ENCODE measurements at regions not wholly inside any gene's neighbourhood (a gene's known extent, or its start where the extent isn't known, plus 50 kb on each side); places are given as distances from the start of the nearest gene placed in this dataset.

DNA sequence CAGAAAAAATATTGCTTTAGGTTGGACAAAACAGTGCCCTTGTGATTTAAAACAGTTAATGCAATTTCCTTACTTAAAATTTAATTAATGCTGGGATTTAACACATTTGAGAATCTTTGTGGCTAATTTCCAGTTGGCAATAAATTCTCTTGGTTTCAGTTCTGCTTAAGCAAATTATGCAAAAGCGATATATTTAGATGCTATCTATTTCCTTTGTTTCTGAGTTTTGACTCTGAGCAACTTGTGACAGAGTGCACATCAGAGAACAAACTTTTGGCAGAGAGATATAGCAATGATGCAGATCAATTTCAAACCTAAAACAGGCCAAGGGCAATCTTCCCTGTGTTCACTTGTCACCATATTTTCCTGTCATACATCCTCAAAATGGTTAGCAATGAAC, 933.6 kb upstream of the ZWINT start:
- no peak for TF ChIP-seq ZC3H10 (CRISPR knock-in tag; IDR thresholded peaks at IDR 0.05)
- TF ChIP-seq, protein P1, sequence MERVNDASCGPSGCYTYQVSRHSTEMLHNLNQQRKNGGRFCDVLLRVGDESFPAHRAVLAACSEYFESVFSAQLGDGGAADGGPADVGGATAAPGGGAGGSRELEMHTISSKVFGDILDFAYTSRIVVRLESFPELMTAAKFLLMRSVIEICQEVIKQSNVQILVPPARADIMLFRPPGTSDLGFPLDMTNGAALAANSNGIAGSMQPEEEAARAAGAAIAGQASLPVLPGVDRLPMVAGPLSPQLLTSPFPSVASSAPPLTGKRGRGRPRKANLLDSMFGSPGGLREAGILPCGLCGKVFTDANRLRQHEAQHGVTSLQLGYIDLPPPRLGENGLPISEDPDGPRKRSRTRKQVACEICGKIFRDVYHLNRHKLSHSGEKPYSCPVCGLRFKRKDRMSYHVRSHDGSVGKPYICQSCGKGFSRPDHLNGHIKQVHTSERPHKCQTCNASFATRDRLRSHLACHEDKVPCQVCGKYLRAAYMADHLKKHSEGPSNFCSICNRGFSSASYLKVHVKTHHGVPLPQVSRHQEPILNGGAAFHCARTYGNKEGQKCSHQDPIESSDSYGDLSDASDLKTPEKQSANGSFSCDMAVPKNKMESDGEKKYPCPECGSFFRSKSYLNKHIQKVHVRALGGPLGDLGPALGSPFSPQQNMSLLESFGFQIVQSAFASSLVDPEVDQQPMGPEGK (CRISPR knock-in tag; IDR thresholded peaks at IDR 0.05; ENCODE audit: borderline replicate concordance): no peak
- TF ChIP-seq ISL1 (CRISPR knock-in tag; IDR thresholded peaks at IDR 0.05): no peak
- no peak for TF ChIP-seq RARB (CRISPR knock-in tag; IDR thresholded peaks at IDR 0.05)
- no peak for TF ChIP-seq PPARA (CRISPR knock-in tag; IDR thresholded peaks at IDR 0.05; ENCODE audit: borderline replicate concordance)
- no peak for TF ChIP-seq OSR1 (CRISPR knock-in tag; IDR thresholded peaks at IDR 0.05)
- no peak for TF ChIP-seq TOX (CRISPR knock-in tag; IDR thresholded peaks at IDR 0.05; ENCODE audit: borderline replicate concordance)
